ENCODE measurements at regions not wholly inside any gene's neighbourhood (a gene's known extent, or its start where the extent isn't known, plus 50 kb on each side); places are given as distances from the start of the nearest gene placed in this dataset.

DNA sequence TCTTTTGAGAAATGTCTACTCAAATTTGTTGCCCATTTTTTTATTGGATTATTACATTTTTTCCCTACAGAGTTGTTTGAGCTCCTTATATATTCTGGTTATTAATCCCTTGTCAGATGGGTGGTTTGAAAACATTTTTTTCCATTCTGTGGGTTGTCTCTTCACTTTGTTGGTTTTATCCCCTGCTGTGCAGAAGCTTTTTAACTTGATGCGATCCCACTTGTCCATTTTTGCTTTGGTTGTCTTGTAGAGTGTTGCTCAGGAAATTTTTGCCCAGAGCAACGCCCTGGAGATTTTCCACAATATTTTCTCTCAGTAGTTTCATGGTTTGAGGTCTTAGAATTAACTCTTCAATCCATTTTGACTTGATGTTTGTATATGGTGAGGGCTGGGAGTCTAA lies 592.8 kb upstream of the GOT2 start:
- H3K9me3 ChIP-seq (ENCODE audit: control insufficient read depth, low read length), result no peaks in the 10 kb centered on the region
- H3K36me3 ChIP-seq (ENCODE audit: control insufficient read depth, insufficient read depth, low read length), result no peaks in the 10 kb centered on the region
- no peaks in the 10 kb centered on the region for H3K27me3 ChIP-seq (ENCODE audit: control insufficient read depth, insufficient read depth, low read length, poor library complexity, severe bottlenecking)
- no peak overlapping the region for H3K4me3 ChIP-seq (ENCODE audit: insufficient read depth, low read depth, low read length)
- WGBS, 2 experiments, result 70 to 75% methylated on average over 2 of the region's 2 CpGs
- peaks cover 15% of the 10 kb centered on the region for H3K4me1 ChIP-seq (ENCODE audit: control insufficient read depth, insufficient read depth, low read length)
- H3K27ac ChIP-seq (ENCODE audit: insufficient read depth, low read depth, low read length, poor library complexity, severe bottlenecking), result no peak overlapping the region

GRCh38 chr16:59324462-59324861 lies 590.3 kb upstream of the GOT2 start:
- Histone ChIP-seq H3K27me3 (ENCODE audit: control insufficient read depth, insufficient read depth, low read length, poor library complexity, severe bottlenecking) (no peaks in the 10 kb centered on the region), H3K36me3 (ENCODE audit: control insufficient read depth, insufficient read depth, low read length) (no peaks in the 10 kb centered on the region), H3K27ac (ENCODE audit: insufficient read depth, low read depth, low read length, poor library complexity, severe bottlenecking) (no peak overlapping the region), H3K4me3 (ENCODE audit: insufficient read depth, low read depth, low read length) (no peak overlapping the region), H3K9me3 (ENCODE audit: control insufficient read depth, low read length) (no peaks in the 10 kb centered on the region), H3K4me1 (ENCODE audit: control insufficient read depth, insufficient read depth, low read length) (peaks cover 4% of the 10 kb centered on the region)
- WGBS, 2 experiments, result 85 to 94% methylated on average over 5 of the region's 5 CpGs

GRCh38 chr16:59320657-59321056 lies 586.5 kb upstream of the GOT2 start:
- Histone ChIP-seq H3K27ac (ENCODE audit: insufficient read depth, low read depth, low read length, poor library complexity, severe bottlenecking) (no peak overlapping the region), H3K27me3 (ENCODE audit: control insufficient read depth, insufficient read depth, low read length, poor library complexity, severe bottlenecking) (no peaks in the 10 kb centered on the region), H3K4me1 (ENCODE audit: control insufficient read depth, insufficient read depth, low read length) (peaks cover 4% of the 10 kb centered on the region), H3K4me3 (ENCODE audit: insufficient read depth, low read depth, low read length) (no peak overlapping the region), H3K9me3 (ENCODE audit: control insufficient read depth, low read length) (no peaks in the 10 kb centered on the region), H3K36me3 (ENCODE audit: control insufficient read depth, insufficient read depth, low read length) (no peaks in the 10 kb centered on the region)
- WGBS, 2 experiments, result 48 to 57% methylated on average over 1 of the region's 1 CpG

DNA sequence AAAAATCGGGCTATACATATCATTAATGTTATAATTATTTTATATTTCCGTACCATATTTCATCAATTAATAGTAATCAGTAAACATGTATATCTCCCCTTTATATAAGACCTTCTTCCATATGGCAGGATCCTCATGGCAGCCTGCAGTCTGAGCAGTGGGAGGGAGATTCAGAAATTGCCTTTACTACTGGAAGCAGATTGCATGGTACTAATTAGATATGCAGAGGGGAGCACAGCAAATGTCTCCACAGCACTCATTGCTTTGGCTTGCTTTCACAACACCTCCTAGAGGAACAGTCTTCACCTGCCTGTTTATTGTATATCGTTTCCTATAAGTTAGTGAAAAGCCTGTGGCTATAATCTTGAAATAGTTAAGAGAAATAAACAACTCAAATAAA lies 585.8 kb upstream of the GOT2 start:
- Histone ChIP-seq H3K36me3 (ENCODE audit: control insufficient read depth, insufficient read depth, low read length) (no peaks in the 10 kb centered on the region), H3K4me3 (ENCODE audit: insufficient read depth, low read depth, low read length) (no peak overlapping the region), H3K9me3 (ENCODE audit: control insufficient read depth, low read length) (no peaks in the 10 kb centered on the region), H3K27ac (ENCODE audit: insufficient read depth, low read depth, low read length, poor library complexity, severe bottlenecking) (no peak overlapping the region), H3K4me1 (ENCODE audit: control insufficient read depth, insufficient read depth, low read length) (peaks cover 4% of the 10 kb centered on the region), H3K27me3 (ENCODE audit: control insufficient read depth, insufficient read depth, low read length, poor library complexity, severe bottlenecking) (no peaks in the 10 kb centered on the region)
- WGBS, 2 experiments, result 100% methylated on average over 1 of the region's 3 CpGs; no CpG with 5 or more reads in 1 of the 2 experiments

DNA sequence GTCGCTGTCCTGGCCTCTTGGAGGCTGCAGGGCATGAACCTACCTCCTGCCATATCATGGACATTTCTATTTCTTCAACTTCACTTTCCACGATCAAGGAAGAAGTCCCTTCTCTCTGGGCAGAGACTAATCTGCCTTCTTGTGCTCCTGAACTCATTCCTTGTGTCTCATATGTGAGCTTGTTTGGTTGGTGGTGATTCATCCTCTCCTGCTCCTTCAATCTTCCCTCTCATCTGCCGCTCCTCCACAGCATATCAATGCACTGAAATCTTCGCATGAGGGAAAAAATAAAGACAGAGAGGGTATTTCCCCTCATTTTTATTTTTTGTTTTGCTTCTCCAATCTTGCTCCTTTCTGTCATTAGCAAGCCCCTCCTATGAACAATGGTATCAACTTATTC lies 571.7 kb upstream of the GOT2 start:
- Histone ChIP-seq H3K4me1 (ENCODE audit: control insufficient read depth, insufficient read depth, low read length) (no peaks in the 10 kb centered on the region), H3K36me3 (ENCODE audit: control insufficient read depth, insufficient read depth, low read length) (no peaks in the 10 kb centered on the region), H3K4me3 (ENCODE audit: insufficient read depth, low read depth, low read length) (no peak overlapping the region), H3K27ac (ENCODE audit: insufficient read depth, low read depth, low read length, poor library complexity, severe bottlenecking) (no peak overlapping the region), H3K9me3 (ENCODE audit: control insufficient read depth, low read length) (no peaks in the 10 kb centered on the region), H3K27me3 (ENCODE audit: control insufficient read depth, insufficient read depth, low read length, poor library complexity, severe bottlenecking) (no peaks in the 10 kb centered on the region)
- WGBS, 2 experiments, result 94 to 99% methylated on average over 4 of the region's 4 CpGs

GRCh38 chr16:59296888-59297287 lies 562.8 kb upstream of the GOT2 start:
- Histone ChIP-seq H3K27me3 (ENCODE audit: control insufficient read depth, insufficient read depth, low read length, poor library complexity, severe bottlenecking) (no peaks in the 10 kb centered on the region), H3K9me3 (ENCODE audit: control insufficient read depth, low read length) (no peaks in the 10 kb centered on the region), H3K36me3 (ENCODE audit: control insufficient read depth, insufficient read depth, low read length) (no peaks in the 10 kb centered on the region), H3K4me3 (ENCODE audit: insufficient read depth, low read depth, low read length) (no peak overlapping the region), H3K27ac (ENCODE audit: insufficient read depth, low read depth, low read length, poor library complexity, severe bottlenecking) (no peak overlapping the region), H3K4me1 (ENCODE audit: control insufficient read depth, insufficient read depth, low read length) (peaks cover 10% of the 10 kb centered on the region)
- WGBS, 2 experiments, result 37 to 53% methylated on average over 5 of the region's 5 CpGs

GRCh38 chr16:59295993-59296736 lies 562.0 kb upstream of the GOT2 start:
- no peaks in the 10 kb centered on the region for H3K36me3 ChIP-seq (ENCODE audit: control insufficient read depth, insufficient read depth, low read length)
- 10 to 12% methylated on average over 3 of the region's 5 CpGs for WGBS, 2 experiments
- no peak overlapping the region for H3K4me3 ChIP-seq (ENCODE audit: insufficient read depth, low read depth, low read length)
- H3K27me3 ChIP-seq (ENCODE audit: control insufficient read depth, insufficient read depth, low read length, poor library complexity, severe bottlenecking), result no peaks in the 10 kb centered on the region
- peaks cover 10% of the 10 kb centered on the region for H3K4me1 ChIP-seq (ENCODE audit: control insufficient read depth, insufficient read depth, low read length)
- no peaks in the 10 kb centered on the region for H3K9me3 ChIP-seq (ENCODE audit: control insufficient read depth, low read length)
- peak overlapping the region; percentile 38 for H3K27ac ChIP-seq (ENCODE audit: insufficient read depth, low read depth, low read length, poor library complexity, severe bottlenecking)

- no peaks in the 10 kb centered on the region for H3K27me3 ChIP-seq (ENCODE audit: control insufficient read depth, insufficient read depth, low read length, poor library complexity, severe bottlenecking)
- H3K4me1 ChIP-seq (ENCODE audit: control insufficient read depth, insufficient read depth, low read length), result peaks cover 10% of the 10 kb centered on the region
- no peaks in the 10 kb centered on the region for H3K9me3 ChIP-seq (ENCODE audit: control insufficient read depth, low read length)
- no peak overlapping the region for H3K4me3 ChIP-seq (ENCODE audit: insufficient read depth, low read depth, low read length)
- H3K36me3 ChIP-seq (ENCODE audit: control insufficient read depth, insufficient read depth, low read length), result no peaks in the 10 kb centered on the region
- H3K27ac ChIP-seq (ENCODE audit: insufficient read depth, low read depth, low read length, poor library complexity, severe bottlenecking), result no peak overlapping the region
Measured at GRCh38 chr16:59295474-59295873, 561.4 kb upstream of the GOT2 start.

GRCh38 chr16:59290718-59291117 lies 556.6 kb upstream of the GOT2 start:
- H3K4me3 ChIP-seq (ENCODE audit: insufficient read depth, low read depth, low read length), result no peak overlapping the region
- 94 to 97% methylated on average over 3 of the region's 3 CpGs for WGBS, 2 experiments
- H3K36me3 ChIP-seq (ENCODE audit: control insufficient read depth, insufficient read depth, low read length), result no peaks in the 10 kb centered on the region
- no peak overlapping the region for H3K27ac ChIP-seq (ENCODE audit: insufficient read depth, low read depth, low read length, poor library complexity, severe bottlenecking)
- no peaks in the 10 kb centered on the region for H3K27me3 ChIP-seq (ENCODE audit: control insufficient read depth, insufficient read depth, low read length, poor library complexity, severe bottlenecking)
- H3K4me1 ChIP-seq (ENCODE audit: control insufficient read depth, insufficient read depth, low read length), result peaks cover 5% of the 10 kb centered on the region
- H3K9me3 ChIP-seq (ENCODE audit: control insufficient read depth, low read length), result no peaks in the 10 kb centered on the region

- 86 to 97% methylated on average over 3 of the region's 3 CpGs for WGBS, 2 experiments
- Histone ChIP-seq H3K27ac (ENCODE audit: insufficient read depth, low read depth, low read length, poor library complexity, severe bottlenecking) (no peak overlapping the region), H3K4me3 (ENCODE audit: insufficient read depth, low read depth, low read length) (no peak overlapping the region), H3K27me3 (ENCODE audit: control insufficient read depth, insufficient read depth, low read length, poor library complexity, severe bottlenecking) (no peaks in the 10 kb centered on the region), H3K9me3 (ENCODE audit: control insufficient read depth, low read length) (no peaks in the 10 kb centered on the region), H3K4me1 (ENCODE audit: control insufficient read depth, insufficient read depth, low read length) (no peaks in the 10 kb centered on the region), H3K36me3 (ENCODE audit: control insufficient read depth, insufficient read depth, low read length) (no peaks in the 10 kb centered on the region)
Measured at GRCh38 chr16:59289151-59289550, 555.0 kb upstream of the GOT2 start.

GRCh38 chr16:59274141-59274540 lies 540.0 kb upstream of the GOT2 start:
- H3K27ac ChIP-seq (ENCODE audit: insufficient read depth, low read depth, low read length, poor library complexity, severe bottlenecking), result no peak overlapping the region
- no peaks in the 10 kb centered on the region for H3K9me3 ChIP-seq (ENCODE audit: control insufficient read depth, low read length)
- H3K36me3 ChIP-seq (ENCODE audit: control insufficient read depth, insufficient read depth, low read length), result no peaks in the 10 kb centered on the region
- 30 to 32% methylated on average over 3 of the region's 3 CpGs for WGBS, 2 experiments
- no peaks in the 10 kb centered on the region for H3K27me3 ChIP-seq (ENCODE audit: control insufficient read depth, insufficient read depth, low read length, poor library complexity, severe bottlenecking)
- H3K4me1 ChIP-seq (ENCODE audit: control insufficient read depth, insufficient read depth, low read length), result no peaks in the 10 kb centered on the region
- no peak overlapping the region for H3K4me3 ChIP-seq (ENCODE audit: insufficient read depth, low read depth, low read length)
